Osteoblast (primary cell): ENCODE measurements at regions not wholly inside any gene's neighbourhood (a gene's known extent, or its start where the extent isn't known, plus 50 kb on each side); places are given as distances from the start of the nearest gene placed in this dataset.

Source experiments
- DNase-seq: peaks from one replicate; pipeline ENCODE4 v3.0.0; 2011; ENCODE audit warnings: low spot score, mixed read lengths; ENCODE audit not compliant: insufficient read length; ENCODE audit errors: missing footprints
- H2AFZ ChIP-seq: 2 replicates; pipeline ENCODE4 v1.6.0; 2011; ENCODE audit warnings: mild to moderate bottlenecking, low read length
- H3K27ac ChIP-seq: 2 replicates; pipeline ENCODE4 v1.5.1; 2011; ENCODE audit warnings: mild to moderate bottlenecking, low read depth, low read length, moderate library complexity
- H3K27me3 ChIP-seq: 2 replicates; pipeline ENCODE4 v1.6.0; 2012; ENCODE audit warnings: mild to moderate bottlenecking, control low read depth, inconsistent platforms, low read length, moderate library complexity; ENCODE audit not compliant: insufficient read depth
- H3K36me3 ChIP-seq: 2 replicates; pipeline ENCODE4 v1.5.1; 2011; ENCODE audit warnings: mild to moderate bottlenecking, low read length, control low read depth, moderate library complexity; ENCODE audit not compliant: insufficient read depth
- H3K4me1 ChIP-seq: 2 replicates; pipeline ENCODE4 v1.5.1; 2011; ENCODE audit warnings: mild to moderate bottlenecking, low read length, control low read depth, moderate library complexity; ENCODE audit not compliant: insufficient read depth
- H3K4me2 ChIP-seq: 2 replicates; pipeline ENCODE4 v1.6.0; 2011; ENCODE audit warnings: mild to moderate bottlenecking, low read length; ENCODE audit not compliant: insufficient read depth
- H3K4me3 ChIP-seq: fragments of 200-600 bp; sonication (generic); 3 replicates; pipeline ENCODE4 v1.5.1; 2012; ENCODE audit warnings: mild to moderate bottlenecking, low read length, inconsistent platforms; ENCODE audit not compliant: insufficient read depth
- H3K79me2 ChIP-seq: 2 replicates; pipeline ENCODE4 v1.6.0; 2012; ENCODE audit warnings: mild to moderate bottlenecking, low read length, control low read depth, inconsistent platforms; ENCODE audit not compliant: insufficient read depth
- H3K9me3 ChIP-seq: 2 replicates; pipeline ENCODE4 v1.5.1; 2011; ENCODE audit warnings: low read depth, low read length, control low read depth
- H4K20me1 ChIP-seq: 2 replicates; pipeline ENCODE4 v1.6.0; 2012; ENCODE audit warnings: mild to moderate bottlenecking, low read length, control low read depth; ENCODE audit not compliant: insufficient read depth
- TF ChIP-seq, protein P1 (sequence below): IDR thresholded peaks from 2 replicates; pipeline ENCODE4 v1.5.1; 2011; ENCODE audit warnings: mild to moderate bottlenecking, low read depth, low read length, moderate library complexity; ENCODE audit errors: extremely low read depth

DNA sequence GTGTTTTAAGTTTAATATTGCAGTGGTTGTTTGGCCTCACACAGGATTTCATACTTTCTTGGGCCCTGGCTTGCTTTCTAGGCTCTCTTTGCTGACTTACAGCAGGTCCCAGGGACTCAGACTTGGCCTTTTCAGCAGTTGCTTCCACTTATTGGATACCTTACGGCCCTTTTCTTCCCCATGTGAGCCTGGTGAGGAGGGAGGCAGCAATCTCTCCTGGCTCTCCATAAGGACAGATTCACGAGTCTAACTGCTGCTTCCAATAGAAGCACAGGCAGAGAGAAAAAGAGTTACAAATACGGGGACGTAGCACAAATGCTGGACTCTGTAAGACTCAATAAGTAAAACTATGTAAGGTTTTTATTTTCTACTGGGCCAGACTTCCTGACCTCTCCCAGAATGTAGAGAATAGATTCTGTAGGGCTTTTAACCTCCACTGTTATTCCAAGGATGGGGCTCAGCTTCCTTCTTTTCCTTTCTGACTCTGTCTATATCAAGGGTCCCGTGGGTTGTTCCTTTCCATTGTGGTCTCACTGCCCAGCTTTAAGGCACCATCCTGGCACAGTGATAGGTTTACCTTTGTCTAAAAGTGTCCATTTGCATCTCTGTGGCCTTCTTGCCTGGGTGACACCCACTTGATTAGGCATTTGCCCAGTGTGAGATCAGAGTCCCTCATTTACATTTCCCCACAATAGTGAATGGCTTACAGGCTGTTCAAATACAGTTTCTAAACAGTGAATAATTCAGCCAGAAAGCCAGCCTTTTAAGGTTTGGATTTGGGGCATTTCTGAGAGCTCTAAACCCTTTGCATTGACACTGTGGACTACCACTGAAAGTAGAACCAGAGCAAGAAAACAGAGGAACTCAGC lies 92.8 kb downstream of the RASSF10 start:
- Histone ChIP-seq H3K27me3 (peaks cover 4% of the 10 kb centered on the region), H3K36me3 (no peaks in the 10 kb centered on the region), H3K4me2 (no peak overlapping the region), H3K9me3 (no peaks in the 10 kb centered on the region), H3K27ac (no peak overlapping the region), H3K4me1 (no peaks in the 10 kb centered on the region), H3K4me3 (no peak overlapping the region), H3K79me2 (no peaks in the 10 kb centered on the region), H2AFZ (no peak overlapping the region), H4K20me1 (no peaks in the 10 kb centered on the region)
- peak; percentile 34 for DNase-seq
- TF ChIP-seq, protein P1, sequence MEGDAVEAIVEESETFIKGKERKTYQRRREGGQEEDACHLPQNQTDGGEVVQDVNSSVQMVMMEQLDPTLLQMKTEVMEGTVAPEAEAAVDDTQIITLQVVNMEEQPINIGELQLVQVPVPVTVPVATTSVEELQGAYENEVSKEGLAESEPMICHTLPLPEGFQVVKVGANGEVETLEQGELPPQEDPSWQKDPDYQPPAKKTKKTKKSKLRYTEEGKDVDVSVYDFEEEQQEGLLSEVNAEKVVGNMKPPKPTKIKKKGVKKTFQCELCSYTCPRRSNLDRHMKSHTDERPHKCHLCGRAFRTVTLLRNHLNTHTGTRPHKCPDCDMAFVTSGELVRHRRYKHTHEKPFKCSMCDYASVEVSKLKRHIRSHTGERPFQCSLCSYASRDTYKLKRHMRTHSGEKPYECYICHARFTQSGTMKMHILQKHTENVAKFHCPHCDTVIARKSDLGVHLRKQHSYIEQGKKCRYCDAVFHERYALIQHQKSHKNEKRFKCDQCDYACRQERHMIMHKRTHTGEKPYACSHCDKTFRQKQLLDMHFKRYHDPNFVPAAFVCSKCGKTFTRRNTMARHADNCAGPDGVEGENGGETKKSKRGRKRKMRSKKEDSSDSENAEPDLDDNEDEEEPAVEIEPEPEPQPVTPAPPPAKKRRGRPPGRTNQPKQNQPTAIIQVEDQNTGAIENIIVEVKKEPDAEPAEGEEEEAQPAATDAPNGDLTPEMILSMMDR, result no peak

DNA sequence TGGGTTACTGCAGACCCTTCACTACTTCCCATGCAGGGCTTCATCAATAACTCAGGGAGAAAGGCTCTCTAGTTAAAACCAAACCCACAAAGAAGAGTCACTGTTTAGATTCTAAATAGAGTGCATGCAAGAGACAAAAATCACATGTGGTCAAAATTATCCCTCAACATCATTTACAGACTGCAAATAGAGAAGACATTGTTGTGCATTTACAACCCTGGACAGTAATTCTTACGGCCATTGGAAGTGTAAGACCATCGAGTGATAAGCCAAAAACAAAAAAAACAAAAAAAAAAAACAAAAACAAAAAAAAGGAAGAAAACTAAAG lies 93.4 kb downstream of the RASSF10 start:
- Histone ChIP-seq H3K36me3 (no peaks in the 10 kb centered on the region), H3K27me3 (peaks cover 4% of the 10 kb centered on the region), H3K4me3 (no peak overlapping the region), H2AFZ (no peak overlapping the region), H3K79me2 (no peaks in the 10 kb centered on the region), H3K9me3 (no peaks in the 10 kb centered on the region), H3K27ac (no peak overlapping the region), H3K4me2 (no peak overlapping the region), H4K20me1 (no peaks in the 10 kb centered on the region), H3K4me1 (no peaks in the 10 kb centered on the region)
- DNase-seq, result no peak
- TF ChIP-seq, protein P1, result no peak

DNA sequence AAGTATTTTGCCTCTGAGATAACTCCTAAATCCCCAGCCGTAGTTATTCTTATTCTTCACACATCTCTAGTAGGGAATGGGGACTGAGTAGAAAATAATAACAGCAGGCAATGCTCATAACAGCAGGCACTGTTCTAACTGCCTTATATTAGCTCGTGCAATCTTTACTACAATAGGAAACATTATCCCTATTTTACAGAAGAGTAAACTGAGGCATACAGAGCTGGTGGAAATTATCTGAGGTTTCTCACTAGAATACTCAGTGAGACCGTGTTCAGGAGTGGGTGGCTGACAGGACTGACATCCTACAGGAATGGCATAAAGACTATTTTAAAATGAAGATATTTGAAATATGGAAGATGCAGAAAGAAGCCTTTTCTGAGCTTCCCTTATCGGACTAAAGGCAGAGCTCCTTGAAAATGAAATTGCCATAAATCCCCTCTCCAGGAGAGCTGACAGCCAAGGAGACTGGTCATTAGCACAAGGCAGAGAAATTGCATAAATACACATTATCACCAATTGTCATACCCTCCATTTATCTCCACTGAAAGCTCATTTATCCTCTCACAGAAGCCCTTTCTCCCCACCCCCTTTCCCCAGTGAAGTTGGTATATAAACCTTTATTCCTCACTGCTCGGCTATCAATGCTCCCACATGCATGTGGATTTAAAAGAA lies 93.9 kb downstream of the RASSF10 start:
- TF ChIP-seq, protein P1, result no peak
- H3K27ac ChIP-seq, result no peak overlapping the region
- H3K4me2 ChIP-seq, result no peak overlapping the region
- no peak overlapping the region for H2AFZ ChIP-seq
- no peaks in the 10 kb centered on the region for H3K4me1 ChIP-seq
- H3K4me3 ChIP-seq, result no peak overlapping the region
- no peaks in the 10 kb centered on the region for H4K20me1 ChIP-seq
- H3K36me3 ChIP-seq, result no peaks in the 10 kb centered on the region
- H3K79me2 ChIP-seq, result no peaks in the 10 kb centered on the region
- peaks cover 4% of the 10 kb centered on the region for H3K27me3 ChIP-seq
- peak; percentile 27 for DNase-seq
- no peaks in the 10 kb centered on the region for H3K9me3 ChIP-seq

DNA sequence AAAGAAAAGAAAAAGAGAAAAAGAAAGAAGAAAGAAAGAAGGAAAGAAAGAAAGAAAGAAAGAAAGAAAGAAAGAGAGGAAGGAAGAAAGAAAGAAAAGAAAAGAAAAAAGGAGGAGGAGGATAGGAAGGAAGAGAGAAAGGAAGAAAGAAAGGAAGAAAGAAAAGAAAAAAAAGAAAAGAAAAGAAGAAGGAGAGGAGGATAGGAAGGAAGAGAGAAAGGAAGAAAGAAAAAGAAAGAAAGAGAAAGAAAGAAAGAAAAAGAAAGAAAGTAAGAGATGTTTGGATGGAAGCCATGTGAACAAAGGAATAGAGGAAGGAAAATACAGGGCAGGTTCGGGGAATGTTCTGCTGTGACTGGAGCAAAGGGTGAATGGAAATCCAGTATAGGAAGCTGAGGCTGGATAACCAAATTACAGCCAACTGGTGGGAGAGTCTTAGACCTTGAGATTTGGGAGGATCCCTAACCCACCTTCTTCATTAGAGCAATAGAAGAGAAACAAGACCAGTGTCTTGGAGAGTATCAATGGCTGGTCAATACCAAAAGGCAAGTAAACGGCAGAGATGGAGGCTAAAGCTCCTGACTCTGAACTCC lies 94.9 kb downstream of the RASSF10 start:
- no peak for DNase-seq
- Histone ChIP-seq H2AFZ (no peak overlapping the region), H3K27me3 (peaks cover 4% of the 10 kb centered on the region), H3K9me3 (no peaks in the 10 kb centered on the region), H4K20me1 (no peaks in the 10 kb centered on the region), H3K79me2 (no peaks in the 10 kb centered on the region), H3K4me2 (no peak overlapping the region), H3K27ac (no peak overlapping the region), H3K4me3 (no peak overlapping the region), H3K4me1 (no peaks in the 10 kb centered on the region), H3K36me3 (no peaks in the 10 kb centered on the region)
- TF ChIP-seq, protein P1, result no peak
